CD14-positive monocyte (primary cell): ENCODE measurements at regions not wholly inside any gene's neighbourhood (a gene's known extent, or its start where the extent isn't known, plus 50 kb on each side); places are given as distances from the start of the nearest gene placed in this dataset.
"Not testable (repeated sequence)": the region's sequence is repeated elsewhere in the genome, so short reads cannot be mapped to it uniquely, and the experiment has no call there.

Experiments used
- DNase-seq, 3 donors: peaks; one replicate each; pipeline ENCODE4 v3.0.0-alpha.2; 2011 to 2022
- H2AFZ ChIP-seq: 2 replicates; pipeline ENCODE4 v1.6.0; 2012; ENCODE audit warnings: mild to moderate bottlenecking, low read depth, low read length, inconsistent platforms; ENCODE audit not compliant: insufficient read depth, poor library complexity, severe bottlenecking
- H3K27ac ChIP-seq, 2 donors: 1 replicate in 1 of 2; 2 replicates in 1 of 2; pipeline ENCODE4 v1.5.1; 2012 to 2013; ENCODE audit warnings: low read length in 2 of 2, control low read depth in 1 of 2, inconsistent platforms in 1 of 2, low read depth in 1 of 2, mild to moderate bottlenecking in 1 of 2
- H3K27me3 ChIP-seq, 2 donors: one replicate each; pipeline versions ENCODE4 v1.6.0 to v1.6.1; 2011 to 2013; ENCODE audit warnings: low read length in 2 of 2; ENCODE audit not compliant: control insufficient read depth in 2 of 2, insufficient read depth in 2 of 2
- H3K36me3 ChIP-seq, 2 donors: replicated peaks in 1 of 2; 1 replicate in 1 of 2; 2 replicates in 1 of 2; pipeline versions ENCODE4 v1.5.1 to v1.6.1; 2012 to 2013; ENCODE audit warnings: low read length in 2 of 2, control low read depth in 1 of 2, inconsistent platforms in 1 of 2, mild to moderate bottlenecking in 1 of 2; ENCODE audit not compliant: insufficient read depth in 2 of 2, control insufficient read depth in 1 of 2
- H3K4me1 ChIP-seq, 2 donors: 1 replicate in 1 of 2; 2 replicates in 1 of 2; pipeline versions ENCODE4 v1.5.1 to v1.6.1; 2012 to 2013; ENCODE audit warnings: low read length in 2 of 2, control low read depth in 1 of 2, inconsistent platforms in 1 of 2, mild to moderate bottlenecking in 1 of 2, moderate library complexity in 1 of 2; ENCODE audit not compliant: insufficient read depth in 2 of 2, control insufficient read depth in 1 of 2
- H3K4me2 ChIP-seq: replicated peaks from 2 replicates; pipeline ENCODE3; 2012; ENCODE audit warnings: low read length, moderate library complexity, mild to moderate bottlenecking; ENCODE audit not compliant: poor library complexity, severe bottlenecking; ENCODE audit errors: extremely low read depth
- H3K4me3 ChIP-seq, 3 experiments: fragments of 200-600 bp in 1 of 3; sonication (generic) in 1 of 3; replicated peaks in 1 of 3; 1 replicate in 2 of 3; 2 replicates in 1 of 3; pipeline ENCODE4 v1.5.1; 2011 to 2013; ENCODE audit warnings: low read length in 3 of 3, mild to moderate bottlenecking in 3 of 3, control low read depth in 2 of 3, low read depth in 2 of 3, inconsistent platforms in 1 of 3, moderate library complexity in 1 of 3
- H3K79me2 ChIP-seq: 2 replicates; pipeline ENCODE4 v1.6.0; 2012; ENCODE audit warnings: mild to moderate bottlenecking, control low read depth, inconsistent platforms, low read length, moderate library complexity; ENCODE audit not compliant: insufficient read depth
- H3K9ac ChIP-seq: 2 replicates; pipeline ENCODE4 v1.6.0; 2017; ENCODE audit warnings: low read length, mild to moderate bottlenecking; ENCODE audit not compliant: insufficient read depth, poor library complexity, severe bottlenecking
- H3K9me3 ChIP-seq, 2 donors: replicated peaks in 1 of 2; 1 replicate in 1 of 2; 2 replicates in 1 of 2; pipeline versions ENCODE4 v1.5.1 to v1.6.1; 2012 to 2013; ENCODE audit warnings: low read length in 2 of 2, control low read depth in 1 of 2; ENCODE audit not compliant: control insufficient read depth in 1 of 2, insufficient read depth in 1 of 2
- H4K20me1 ChIP-seq: 2 replicates; pipeline ENCODE4 v1.6.0; 2012; ENCODE audit warnings: mild to moderate bottlenecking, low read length, control low read depth, moderate library complexity; ENCODE audit not compliant: insufficient read depth
- H3K27ac Mint-ChIP-seq, 7 donors: one replicate each; pipeline ENCODE4 v1.8.0; 2020; ENCODE audit warnings: mild to moderate bottlenecking in 7 of 7, mixed read lengths in 7 of 7, moderate library complexity in 6 of 7, inconsistent platforms in 2 of 7
- H3K27me3 Mint-ChIP-seq, 3 donors: one replicate each; pipeline ENCODE4 v1.8.0; 2021 to 2022; ENCODE audit warnings: low read depth in 3 of 3, mild to moderate bottlenecking in 3 of 3, mixed read lengths in 3 of 3, moderate library complexity in 3 of 3, inconsistent platforms in 1 of 3
- H3K36me3 Mint-ChIP-seq, 2 donors: one replicate each; pipeline ENCODE4 v1.8.0; 2020; ENCODE audit warnings: mixed read lengths in 2 of 2, inconsistent platforms in 1 of 2, mild to moderate bottlenecking in 1 of 2
- H3K4me1 Mint-ChIP-seq: one replicate; pipeline ENCODE4 v1.8.0; 2020; ENCODE audit warnings: mild to moderate bottlenecking, mixed read lengths
- H3K4me3 Mint-ChIP-seq, 2 donors: one replicate each; pipeline ENCODE4 v1.8.0; 2020; ENCODE audit warnings: mild to moderate bottlenecking in 2 of 2, mixed read lengths in 2 of 2, moderate library complexity in 1 of 2
- H3K9me3 Mint-ChIP-seq, 7 donors: one replicate each; pipeline ENCODE4 v1.8.0; 2020 to 2022; ENCODE audit warnings: mixed read lengths in 7 of 7, mild to moderate bottlenecking in 6 of 7, moderate library complexity in 6 of 7, inconsistent platforms in 2 of 7
- CTCF ChIP-seq: fragments of 200-600 bp; IDR thresholded peaks from one replicate; pipeline ENCODE4 v1.8.0; 2022; ENCODE audit warnings: antibody characterized with exemption, mild to moderate bottlenecking
- WGBS: methylation state at CpG from one replicate; pipeline ENCODE4 v1.1.5; 2013; ENCODE audit warnings: missing lambda C conversion rate; ENCODE audit not compliant: insufficient coverage; 5-methylcytosine and 5-hydroxymethylcytosine counted together
- intact Hi-C, 2 donors: fragments of 100-400 bp; cut with micrococcal nuclease; formaldehyde crosslinking; loops; one replicate each; pipeline versions ENCODE4 v1.15.0 to v1.15.1; 2023

- no peak overlapping the region for H3K4me2 ChIP-seq
- no peak overlapping the region for H3K4me3 Mint-ChIP-seq
- 100% methylated on average over 2 of the region's 4 CpGs for WGBS
- H2AFZ ChIP-seq, result no peak overlapping the region
- peaks cover 4% of the 10 kb centered on the region for H3K4me1 Mint-ChIP-seq
- no peak overlapping the region for H3K27ac ChIP-seq
- H3K4me1 ChIP-seq, result no peaks in the 10 kb centered on the region
- H3K36me3 Mint-ChIP-seq, result no peaks in the 10 kb centered on the region
- peaks cover 0 to 3% (median 0%) of the 10 kb centered on the region in 7 donors for H3K9me3 Mint-ChIP-seq
- no peaks in the 10 kb centered on the region for H3K9me3 ChIP-seq
- peak overlapping the region in 1 of 7 donors; percentile 1 for H3K27ac Mint-ChIP-seq
- H3K4me3 ChIP-seq, result no peak overlapping the region
- no peaks in the 10 kb centered on the region for H3K27me3 ChIP-seq
- intact Hi-C loops, result no loop called here
- no peak for DNase-seq
- H3K9ac ChIP-seq, result no peak overlapping the region
- TF ChIP-seq CTCF, result no peak
- no peaks in the 10 kb centered on the region for H4K20me1 ChIP-seq
- no peaks in the 10 kb centered on the region for H3K36me3 ChIP-seq
- H3K79me2 ChIP-seq, result no peaks in the 10 kb centered on the region
- peaks cover 2 to 6% (median 3%) of the 10 kb centered on the region in 3 donors for H3K27me3 Mint-ChIP-seq
Measured at GRCh38 chr18:59848002-59848401, 51.8 kb upstream of the PMAIP1 start.

GRCh38 chr18:59847491-59847846, 52.3 kb upstream of the PMAIP1 start:
- H3K9me3 ChIP-seq, H3K4me3 Mint-ChIP-seq, H2AFZ ChIP-seq, H3K27ac ChIP-seq, H3K4me1 Mint-ChIP-seq, H3K9me3 Mint-ChIP-seq, H3K4me3 ChIP-seq, H3K27me3 ChIP-seq, intact Hi-C loops, H3K4me2 ChIP-seq, H3K79me2 ChIP-seq, H3K9ac ChIP-seq, H3K27me3 Mint-ChIP-seq, H3K36me3 Mint-ChIP-seq, H3K36me3 ChIP-seq, H3K27ac Mint-ChIP-seq, H3K4me1 ChIP-seq, DNase-seq, H4K20me1 ChIP-seq: not testable (repeated sequence)
- WGBS, result 94% methylated on average over 3 of the region's 5 CpGs
